ENCODE measurements at regions not wholly inside any gene's neighbourhood (a gene's known extent, or its start where the extent isn't known, plus 50 kb on each side); places are given as distances from the start of the nearest gene placed in this dataset.

- no peak for TF ChIP-seq POLR2A (IDR thresholded peaks at IDR 0.05)
- TF ChIP-seq CTCF (IDR thresholded peaks at IDR 0.05), result no peak
Observed at GRCh38 chr2:116842164-116842563, 972.3 kb upstream of the DDX18 start.
